K562 (cell line): ENCODE measurements at regions not wholly inside any gene's neighbourhood (a gene's known extent, or its start where the extent isn't known, plus 50 kb on each side); places are given as distances from the start of the nearest gene placed in this dataset.

ENCODE experiments used
- ATAC-seq: fragments of 200-7000 bp; cut with Tn5 transposase; 3 replicates; pipeline ENCODE4 v1.9.1; 2020; ENCODE audit warnings: moderate library complexity
- BruUV-seq: library from RNA; stranded (reverse); fragments of 400-500 nt; replicated peaks from 2 replicates; lab custom pipeline; 2021; lab: Mats Ljungman, UMichigan
- CTCF ChIA-PET: fragments of 300-600 bp; formaldehyde crosslinking; extraction: SDS; loops from one replicate; lab custom pipeline; 2021; ENCODE audit warnings: low intra/inter-chr PET ratio; lab: Yijun Ruan, JAX
- POLR2A ChIA-PET: fragments of 300-600, 350-650 bp; sonication (Branson Sonifier 250); formaldehyde crosslinking; extraction: SDS; loops from one replicate; lab custom pipeline; 2021; ENCODE audit warnings: antibody characterized with exemption, inconsistent platforms; lab: Yijun Ruan, JAX
- DNase-seq, 4 experiments: peaks; one replicate each; pipeline versions ENCODE4 v3.0.0 to v3.0.0-alpha.2; 2011 to 2018; ENCODE audit warnings: low spot score in 3 of 4, mixed read lengths in 3 of 4; ENCODE audit errors: extremely low read depth in 1 of 4
- FAIRE-seq: peaks from 2 replicates; lab custom pipeline; 2011; peaks lifted over from hg19 to GRCh38; lab: Jason Lieb, UNC
- H2AFZ ChIP-seq: 2 replicates; pipeline ENCODE4 v1.6.0; 2011; ENCODE audit warnings: low read depth, low read length, control low read depth, inconsistent platforms
- H3K27ac ChIP-seq: fragments of 200-600 bp; 3 replicates; pipeline ENCODE4 v1.8.0; 2011; ENCODE audit warnings: low read depth, mild to moderate bottlenecking, control low read depth, inconsistent platforms, low read length, moderate library complexity, mixed read lengths; ENCODE audit errors: extremely low read depth
- H3K27me3 ChIP-seq, 2 experiments: fragments of 300-600 bp in 1 of 2; 2 replicates in 1 of 2; 3 replicates in 1 of 2; pipeline versions ENCODE4 v1.6.0 to v1.8.0; 2011; ENCODE audit warnings: inconsistent platforms in 2 of 2, low read length in 2 of 2, mild to moderate bottlenecking in 1 of 2, mixed read lengths in 1 of 2, moderate library complexity in 1 of 2; ENCODE audit not compliant: control insufficient read depth in 2 of 2, insufficient read depth in 2 of 2
- H3K36me3 ChIP-seq: fragments of 300-600 bp; 3 replicates; pipeline ENCODE4 v1.8.0; 2011; ENCODE audit warnings: mild to moderate bottlenecking, low read length, inconsistent platforms; ENCODE audit not compliant: control insufficient read depth, insufficient read depth
- H3K4me1 ChIP-seq, 2 experiments: fragments of 200-600 bp in 1 of 2; replicated peaks in 1 of 2; 2 replicates in 1 of 2; 3 replicates in 1 of 2; pipeline versions ENCODE4 v1.5.1 to v1.8.0; 2011; ENCODE audit warnings: inconsistent platforms in 2 of 2, low read length in 2 of 2, mild to moderate bottlenecking in 1 of 2, mixed read lengths in 1 of 2, moderate library complexity in 1 of 2; ENCODE audit not compliant: control insufficient read depth in 2 of 2, insufficient read depth in 2 of 2
- H3K4me2 ChIP-seq: 2 replicates; pipeline ENCODE4 v1.6.1; 2011; ENCODE audit warnings: low read length, control low read depth, inconsistent platforms, mixed read lengths; ENCODE audit not compliant: insufficient read depth
- H3K4me3 ChIP-seq: fragments of 200-600 bp; sonication (generic), shearing (Covaris generic); 2 replicates; pipeline ENCODE4 v1.5.1; 2016; ENCODE audit warnings: control low read depth, inconsistent platforms
- H3K79me2 ChIP-seq: fragments of 200-600 bp; 3 replicates; pipeline ENCODE4 v1.8.0; 2011; ENCODE audit warnings: low read length, inconsistent platforms; ENCODE audit not compliant: control insufficient read depth, insufficient read depth
- H3K9ac ChIP-seq, 2 experiments: 2 replicates each; pipeline versions ENCODE4 v1.6.0 to v1.6.1; 2011; ENCODE audit warnings: low read depth in 2 of 2, low read length in 2 of 2, control low read depth in 1 of 2, inconsistent platforms in 1 of 2, mild to moderate bottlenecking in 1 of 2, mixed read lengths in 1 of 2; ENCODE audit not compliant: insufficient read depth in 1 of 2
- H3K9me1 ChIP-seq: one replicate; pipeline ENCODE4 v1.6.0; 2011; ENCODE audit warnings: inconsistent platforms, mild to moderate bottlenecking, low read length, moderate library complexity; ENCODE audit not compliant: control insufficient read depth, insufficient read depth
- H3K9me3 ChIP-seq: replicated peaks from 2 replicates; pipeline ENCODE4 v1.5.1; 2011; ENCODE audit warnings: low read depth, low read length, inconsistent platforms; ENCODE audit not compliant: control insufficient read depth, insufficient read depth
- H4K20me1 ChIP-seq: replicated peaks from 2 replicates; pipeline ENCODE4 v1.6.1; 2011; ENCODE audit warnings: low read length, inconsistent platforms, mixed read lengths; ENCODE audit not compliant: control insufficient read depth, insufficient read depth
- CAMTA2 ChIP-seq: fragments of 250-450 bp; sonication (Bioruptor Pico); conservative IDR thresholded peaks from 2 replicates; pipeline ENCODE4 v1.5.1; 2022
- ELK1 ChIP-seq: sonication (generic); formaldehyde crosslinking; IDR thresholded peaks from 2 replicates; pipeline ENCODE4 v1.8.1; 2022; ENCODE audit warnings: missing genetic modification reagents
- LEF1 ChIP-seq: fragments of 450-650 bp; IDR thresholded peaks from 2 replicates; pipeline ENCODE4 v1.6.1; 2016; ENCODE audit warnings: mild to moderate bottlenecking
- MYC ChIP-seq, 2 experiments: fragments of 250-450 bp in 1 of 2; sonication (Bioruptor Pico) in 1 of 2; IDR thresholded peaks; 2 replicates each; pipeline versions ENCODE4 v1.5.1 to v1.6.1; 2012 to 2021; ENCODE audit warnings: low read depth in 2 of 2, borderline replicate concordance in 1 of 2, improper control_type of control experiment in 1 of 2, low read length in 1 of 2, mild to moderate bottlenecking in 1 of 2, moderate library complexity in 1 of 2
- TEAD1 ChIP-seq, 2 experiments: fragments of 450-650 bp in 1 of 2; sonication (generic) in 1 of 2; formaldehyde crosslinking; IDR thresholded peaks; 2 replicates each; pipeline versions ENCODE4 v1.4.0 to v1.8.0; 2020 to 2022; ENCODE audit warnings: mild to moderate bottlenecking in 2 of 2, missing genetic modification reagents in 1 of 2
- VEZF1 ChIP-seq: fragments of 200-800 bp; sonication (Bioruptor generic); IDR thresholded peaks from 2 replicates; pipeline ENCODE4 v1.6.1; 2017; ENCODE audit warnings: missing genetic modification characterization, missing compliant biosample characterization
- ZBTB1 ChIP-seq: sonication (generic); formaldehyde crosslinking; IDR thresholded peaks from 2 replicates; pipeline ENCODE4 v1.8.1; 2023; ENCODE audit warnings: missing genetic modification reagents, low read depth, mild to moderate bottlenecking, borderline replicate concordance
- ZFP36 ChIP-seq: fragments of 150-350 bp; IDR thresholded peaks from 2 replicates; pipeline ENCODE4 v1.6.1; 2018; ENCODE audit warnings: low read length, low read depth; ENCODE audit not compliant: partially characterized antibody
- ZNF134 ChIP-seq: fragments of 250-450 bp; sonication (Bioruptor Pico); conservative IDR thresholded peaks from 2 replicates; pipeline ENCODE4 v1.4.0; 2020
- WGBS: fragments of 100-300 bp; shearing (Covaris generic); methylation state at CpG from one replicate; pipeline ENCODE4 v1.1.6; 2016; ENCODE audit warnings: low coverage, mixed read lengths; ENCODE audit not compliant: insufficient coverage; ENCODE audit errors: missing lambda C conversion rate; 5-methylcytosine and 5-hydroxymethylcytosine counted together
- in situ Hi-C: fragments of 300-500 bp; cut with MboI; formaldehyde crosslinking; loops from 4 replicates; pipeline ENCODE4 v1.15.0; 2018; ENCODE audit warnings: inconsistent platforms, mixed read lengths
- intact Hi-C: fragments of 100-400 bp; cut with micrococcal nuclease; formaldehyde crosslinking; loops from 2 replicates; pipeline ENCODE4 v1.14.2; 2022
- TF ChIP-seq, protein P1 (sequence below): fragments of 250-450 bp; sonication (Bioruptor Pico); IDR thresholded peaks from 2 replicates; pipeline ENCODE4 v1.8.0; 2021; ENCODE audit warnings: mild to moderate bottlenecking, moderate library complexity
- TF ChIP-seq, protein P2 (sequence below): IDR thresholded peaks from 3 replicates; pipeline ENCODE4 v1.6.1; 2011; ENCODE audit warnings: borderline replicate concordance, mild to moderate bottlenecking, moderate library complexity; ENCODE audit not compliant: insufficient read length; ENCODE audit errors: extremely low read depth

GRCh38 chr3:154987846-154988245, 92.3 kb upstream of the MME start (continued):
- TF ChIP-seq LEF1 (no peak), ZBTB1 (CRISPR knock-in tag) (no peak), CAMTA2 (CRISPR knock-in tag) (no peak), ELK1 (no peak), VEZF1 (no peak)

DNA sequence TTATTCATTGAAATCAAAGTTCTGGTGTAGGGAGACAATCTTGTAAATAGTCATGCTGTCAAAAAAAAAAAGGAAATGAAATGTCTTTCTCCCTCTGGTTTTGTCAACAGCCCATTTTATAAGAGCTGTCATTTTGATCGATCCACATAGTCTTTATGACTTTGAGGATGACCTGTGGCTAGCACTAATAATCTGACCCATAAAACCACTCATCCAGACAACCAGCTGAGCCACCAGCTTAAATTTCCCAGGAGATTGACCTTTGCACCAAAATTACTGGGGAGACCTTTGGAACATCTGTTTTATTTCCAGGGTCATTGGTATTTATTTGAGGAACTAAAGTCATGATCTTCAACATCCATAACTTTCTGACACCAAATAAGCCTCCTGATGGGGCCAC, 98.5 kb upstream of the MME start:
- H3K4me2 ChIP-seq = no peak overlapping the region
- BruUV-seq = no TSS peak
- H3K9me3 ChIP-seq = no peaks in the 10 kb centered on the region
- ChIA-PET POLR2A (no interaction called here), CTCF (no interaction called here)
- DNase-seq = no peak
- no peak overlapping the region for H3K9ac ChIP-seq
- H4K20me1 ChIP-seq = no peaks in the 10 kb centered on the region
- no peak overlapping the region for H3K4me3 ChIP-seq
- FAIRE-seq = no peak
- H3K79me2 ChIP-seq = no peaks in the 10 kb centered on the region
- intact Hi-C loops = no loop called here
- H3K27me3 ChIP-seq = no peaks in the 10 kb centered on the region
- in situ Hi-C loops = no loop called here
- 15% methylated on average over 1 of the region's 1 CpG for WGBS
- H2AFZ ChIP-seq = no peak overlapping the region
- no peaks in the 10 kb centered on the region for H3K9me1 ChIP-seq
- ATAC-seq = no peak
- H3K4me1 ChIP-seq = no peaks in the 10 kb centered on the region; a peak in 1 of 5 replicates
- H3K36me3 ChIP-seq = no peaks in the 10 kb centered on the region
- no peak overlapping the region for H3K27ac ChIP-seq
- TF ChIP-seq TEAD1 (CRISPR knock-in tag; IDR thresholded peaks at IDR 0.05) (no peak), ZNF134 (CRISPR knock-in tag) (no peak), MYC (IDR thresholded peaks at IDR 0.05; ENCODE audit: low read depth, low read length) (no peak), MYC (CRISPR knock-in tag; IDR thresholded peaks at IDR 0.05; ENCODE audit: borderline replicate concordance, low read depth) (no peak), ZFP36 (no peak)
- TF ChIP-seq, protein P1, sequence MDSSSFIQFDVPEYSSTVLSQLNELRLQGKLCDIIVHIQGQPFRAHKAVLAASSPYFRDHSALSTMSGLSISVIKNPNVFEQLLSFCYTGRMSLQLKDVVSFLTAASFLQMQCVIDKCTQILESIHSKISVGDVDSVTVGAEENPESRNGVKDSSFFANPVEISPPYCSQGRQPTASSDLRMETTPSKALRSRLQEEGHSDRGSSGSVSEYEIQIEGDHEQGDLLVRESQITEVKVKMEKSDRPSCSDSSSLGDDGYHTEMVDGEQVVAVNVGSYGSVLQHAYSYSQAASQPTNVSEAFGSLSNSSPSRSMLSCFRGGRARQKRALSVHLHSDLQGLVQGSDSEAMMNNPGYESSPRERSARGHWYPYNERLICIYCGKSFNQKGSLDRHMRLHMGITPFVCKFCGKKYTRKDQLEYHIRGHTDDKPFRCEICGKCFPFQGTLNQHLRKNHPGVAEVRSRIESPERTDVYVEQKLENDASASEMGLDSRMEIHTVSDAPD (CRISPR knock-in tag) = no peak
- TF ChIP-seq, protein P2, sequence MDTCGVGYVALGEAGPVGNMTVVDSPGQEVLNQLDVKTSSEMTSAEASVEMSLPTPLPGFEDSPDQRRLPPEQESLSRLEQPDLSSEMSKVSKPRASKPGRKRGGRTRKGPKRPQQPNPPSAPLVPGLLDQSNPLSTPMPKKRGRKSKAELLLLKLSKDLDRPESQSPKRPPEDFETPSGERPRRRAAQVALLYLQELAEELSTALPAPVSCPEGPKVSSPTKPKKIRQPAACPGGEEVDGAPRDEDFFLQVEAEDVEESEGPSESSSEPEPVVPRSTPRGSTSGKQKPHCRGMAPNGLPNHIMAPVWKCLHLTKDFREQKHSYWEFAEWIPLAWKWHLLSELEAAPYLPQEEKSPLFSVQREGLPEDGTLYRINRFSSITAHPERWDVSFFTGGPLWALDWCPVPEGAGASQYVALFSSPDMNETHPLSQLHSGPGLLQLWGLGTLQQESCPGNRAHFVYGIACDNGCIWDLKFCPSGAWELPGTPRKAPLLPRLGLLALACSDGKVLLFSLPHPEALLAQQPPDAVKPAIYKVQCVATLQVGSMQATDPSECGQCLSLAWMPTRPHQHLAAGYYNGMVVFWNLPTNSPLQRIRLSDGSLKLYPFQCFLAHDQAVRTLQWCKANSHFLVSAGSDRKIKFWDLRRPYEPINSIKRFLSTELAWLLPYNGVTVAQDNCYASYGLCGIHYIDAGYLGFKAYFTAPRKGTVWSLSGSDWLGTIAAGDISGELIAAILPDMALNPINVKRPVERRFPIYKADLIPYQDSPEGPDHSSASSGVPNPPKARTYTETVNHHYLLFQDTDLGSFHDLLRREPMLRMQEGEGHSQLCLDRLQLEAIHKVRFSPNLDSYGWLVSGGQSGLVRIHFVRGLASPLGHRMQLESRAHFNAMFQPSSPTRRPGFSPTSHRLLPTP = no peak
